ENCODE measurements at regions not wholly inside any gene's neighbourhood (a gene's known extent, or its start where the extent isn't known, plus 50 kb on each side); places are given as distances from the start of the nearest gene placed in this dataset.

GRCh38 chr5:143676802-143677201 lies 135.2 kb upstream of the HMHB1 start (continued):
- no peak for TF ChIP-seq GMEB1 (CRISPR knock-in tag; IDR thresholded peaks at IDR 0.05)

DNA sequence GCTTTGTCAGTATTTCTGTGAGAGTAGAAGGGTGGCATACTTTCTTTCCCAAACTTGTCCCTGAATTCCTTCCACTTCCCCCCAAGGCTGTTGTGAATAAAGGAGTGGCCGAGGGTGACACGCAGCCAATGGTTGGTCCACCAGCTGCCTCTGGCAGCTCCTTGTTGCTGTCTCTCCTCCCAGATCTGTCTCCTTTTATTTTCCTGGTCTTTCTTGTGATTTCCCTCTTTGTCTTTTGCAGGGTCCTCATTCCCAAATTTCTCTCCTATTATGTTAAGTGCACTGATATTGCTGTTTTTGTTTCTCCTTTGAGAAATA lies 137.5 kb upstream of the HMHB1 start:
- Histone ChIP-seq H3K27me3 (ENCODE audit: control insufficient read depth in 2 of 2, insufficient read depth in 2 of 2, low read length in 2 of 2) (no peaks in the 10 kb centered on the region), H3K4me3 (no peak overlapping the region), H3K9me3 (replicated peaks; ENCODE audit: control insufficient read depth, insufficient read depth, low read depth, low read length) (0 out of 2 replicates have a peak, but pooled peaks cover 1% of the 10 kb centered on the region), H4K20me1 (replicated peaks; ENCODE audit: control insufficient read depth, insufficient read depth, low read length) (no peaks in the 10 kb centered on the region), H3K9me1 (ENCODE audit: control insufficient read depth, insufficient read depth, low read length) (no peaks in the 10 kb centered on the region), H3K9ac (ENCODE audit: insufficient read depth in 1 of 2, low read depth in 2 of 2, low read length in 2 of 2) (no peak overlapping the region), H2AFZ (ENCODE audit: low read depth, low read length) (no peak overlapping the region), H3K79me2 (ENCODE audit: control insufficient read depth, insufficient read depth, low read length) (no peaks in the 10 kb centered on the region), H3K27ac (ENCODE audit: extremely low read depth, low read depth, low read length) (no peak overlapping the region), H3K4me1 (replicated peaks in 1 of 2; ENCODE audit: control insufficient read depth in 2 of 2, insufficient read depth in 2 of 2, low read length in 2 of 2) (no peaks in the 10 kb centered on the region), H3K36me3 (ENCODE audit: control insufficient read depth, insufficient read depth, low read length) (no peaks in the 10 kb centered on the region), H3K4me2 (ENCODE audit: insufficient read depth, low read length) (no peak overlapping the region)
- intact Hi-C loops (cut with micrococcal nuclease): no loop called here
- TF ChIP-seq, protein P1, sequence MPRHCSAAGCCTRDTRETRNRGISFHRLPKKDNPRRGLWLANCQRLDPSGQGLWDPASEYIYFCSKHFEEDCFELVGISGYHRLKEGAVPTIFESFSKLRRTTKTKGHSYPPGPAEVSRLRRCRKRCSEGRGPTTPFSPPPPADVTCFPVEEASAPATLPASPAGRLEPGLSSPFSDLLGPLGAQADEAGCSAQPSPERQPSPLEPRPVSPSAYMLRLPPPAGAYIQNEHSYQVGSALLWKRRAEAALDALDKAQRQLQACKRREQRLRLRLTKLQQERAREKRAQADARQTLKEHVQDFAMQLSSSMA (CRISPR knock-in tag; IDR thresholded peaks at IDR 0.05): no peak
- TF ChIP-seq ZNF280A (IDR thresholded peaks at IDR 0.05; ENCODE audit: low read depth, partially characterized antibody) (no peak), SRSF3 (IDR thresholded peaks at IDR 0.05; ENCODE audit: insufficient read depth, low read length) (no peak), PCBP1 (IDR thresholded peaks at IDR 0.05; ENCODE audit: low read depth, low read length, poor library complexity, severe bottlenecking) (no peak), ETS2 (tag; IDR thresholded peaks at IDR 0.05; ENCODE audit: borderline replicate concordance, poor library complexity, severe bottlenecking) (no peak), MCM2 (IDR thresholded peaks at IDR 0.05; ENCODE audit: low read depth) (no peak), POLR2AphosphoS2 (IDR thresholded peaks at IDR 0.05; ENCODE audit: low read length) (no peak)
- TF ChIP-seq, protein P2, sequence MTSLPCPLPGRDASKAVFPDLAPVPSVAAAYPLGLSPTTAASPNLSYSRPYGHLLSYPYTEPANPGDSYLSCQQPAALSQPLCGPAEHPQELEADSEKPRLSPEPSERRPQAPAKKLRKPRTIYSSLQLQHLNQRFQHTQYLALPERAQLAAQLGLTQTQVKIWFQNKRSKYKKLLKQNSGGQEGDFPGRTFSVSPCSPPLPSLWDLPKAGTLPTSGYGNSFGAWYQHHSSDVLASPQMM (CRISPR knock-in tag; IDR thresholded peaks at IDR 0.05): no peak
- TF ChIP-seq, protein P3, sequence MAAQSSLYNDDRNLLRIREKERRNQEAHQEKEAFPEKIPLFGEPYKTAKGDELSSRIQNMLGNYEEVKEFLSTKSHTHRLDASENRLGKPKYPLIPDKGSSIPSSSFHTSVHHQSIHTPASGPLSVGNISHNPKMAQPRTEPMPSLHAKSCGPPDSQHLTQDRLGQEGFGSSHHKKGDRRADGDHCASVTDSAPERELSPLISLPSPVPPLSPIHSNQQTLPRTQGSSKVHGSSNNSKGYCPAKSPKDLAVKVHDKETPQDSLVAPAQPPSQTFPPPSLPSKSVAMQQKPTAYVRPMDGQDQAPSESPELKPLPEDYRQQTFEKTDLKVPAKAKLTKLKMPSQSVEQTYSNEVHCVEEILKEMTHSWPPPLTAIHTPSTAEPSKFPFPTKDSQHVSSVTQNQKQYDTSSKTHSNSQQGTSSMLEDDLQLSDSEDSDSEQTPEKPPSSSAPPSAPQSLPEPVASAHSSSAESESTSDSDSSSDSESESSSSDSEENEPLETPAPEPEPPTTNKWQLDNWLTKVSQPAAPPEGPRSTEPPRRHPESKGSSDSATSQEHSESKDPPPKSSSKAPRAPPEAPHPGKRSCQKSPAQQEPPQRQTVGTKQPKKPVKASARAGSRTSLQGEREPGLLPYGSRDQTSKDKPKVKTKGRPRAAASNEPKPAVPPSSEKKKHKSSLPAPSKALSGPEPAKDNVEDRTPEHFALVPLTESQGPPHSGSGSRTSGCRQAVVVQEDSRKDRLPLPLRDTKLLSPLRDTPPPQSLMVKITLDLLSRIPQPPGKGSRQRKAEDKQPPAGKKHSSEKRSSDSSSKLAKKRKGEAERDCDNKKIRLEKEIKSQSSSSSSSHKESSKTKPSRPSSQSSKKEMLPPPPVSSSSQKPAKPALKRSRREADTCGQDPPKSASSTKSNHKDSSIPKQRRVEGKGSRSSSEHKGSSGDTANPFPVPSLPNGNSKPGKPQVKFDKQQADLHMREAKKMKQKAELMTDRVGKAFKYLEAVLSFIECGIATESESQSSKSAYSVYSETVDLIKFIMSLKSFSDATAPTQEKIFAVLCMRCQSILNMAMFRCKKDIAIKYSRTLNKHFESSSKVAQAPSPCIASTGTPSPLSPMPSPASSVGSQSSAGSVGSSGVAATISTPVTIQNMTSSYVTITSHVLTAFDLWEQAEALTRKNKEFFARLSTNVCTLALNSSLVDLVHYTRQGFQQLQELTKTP (IDR thresholded peaks at IDR 0.05; ENCODE audit: low read depth in 1 of 2, partially characterized antibody in 2 of 2): no peak
- in situ Hi-C loops (cut with MboI): no loop called here
- ATAC-seq (no peak), FAIRE-seq (no peak), DNase-seq (ENCODE audit: extremely low read depth in 1 of 4, low spot score in 3 of 4) (no peak)
- CTCF ChIA-PET (ENCODE audit: low intra/inter-chr PET ratio): no interaction called here
- BruUV-seq (replicated peaks): no TSS peak
- 0% methylated on average over 2 of the region's 2 CpGs for WGBS (ENCODE audit: insufficient coverage, low coverage, missing lambda C conversion rate)
- POLR2A ChIA-PET: no interaction called here

Data from K562 (cell line).